ENCODE measurements at regions not wholly inside any gene's neighbourhood (a gene's known extent, or its start where the extent isn't known, plus 50 kb on each side); places are given as distances from the start of the nearest gene placed in this dataset.

DNA sequence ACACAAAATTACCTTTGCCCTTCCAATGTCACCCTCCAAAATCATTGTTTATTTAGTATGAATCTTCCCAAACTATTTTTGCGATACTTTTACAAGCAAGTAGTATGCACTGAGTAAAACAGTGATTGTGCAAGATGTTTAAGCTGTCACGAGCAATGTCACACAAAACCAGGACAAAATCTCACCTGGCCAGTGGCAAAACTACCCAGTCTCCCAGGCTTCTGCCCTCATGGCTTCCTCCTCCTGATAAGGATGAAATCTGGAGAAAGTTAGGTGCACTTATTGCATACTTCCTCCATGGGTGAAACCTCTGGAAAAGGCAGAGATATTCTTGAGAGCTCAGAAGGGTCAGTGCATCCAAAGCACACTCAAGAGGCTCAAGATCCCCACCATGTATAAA lies 500.8 kb downstream of the IRS2 start:
- no peaks in the 10 kb centered on the region for H3K9me3 ChIP-seq
- TF ChIP-seq, protein P1, sequence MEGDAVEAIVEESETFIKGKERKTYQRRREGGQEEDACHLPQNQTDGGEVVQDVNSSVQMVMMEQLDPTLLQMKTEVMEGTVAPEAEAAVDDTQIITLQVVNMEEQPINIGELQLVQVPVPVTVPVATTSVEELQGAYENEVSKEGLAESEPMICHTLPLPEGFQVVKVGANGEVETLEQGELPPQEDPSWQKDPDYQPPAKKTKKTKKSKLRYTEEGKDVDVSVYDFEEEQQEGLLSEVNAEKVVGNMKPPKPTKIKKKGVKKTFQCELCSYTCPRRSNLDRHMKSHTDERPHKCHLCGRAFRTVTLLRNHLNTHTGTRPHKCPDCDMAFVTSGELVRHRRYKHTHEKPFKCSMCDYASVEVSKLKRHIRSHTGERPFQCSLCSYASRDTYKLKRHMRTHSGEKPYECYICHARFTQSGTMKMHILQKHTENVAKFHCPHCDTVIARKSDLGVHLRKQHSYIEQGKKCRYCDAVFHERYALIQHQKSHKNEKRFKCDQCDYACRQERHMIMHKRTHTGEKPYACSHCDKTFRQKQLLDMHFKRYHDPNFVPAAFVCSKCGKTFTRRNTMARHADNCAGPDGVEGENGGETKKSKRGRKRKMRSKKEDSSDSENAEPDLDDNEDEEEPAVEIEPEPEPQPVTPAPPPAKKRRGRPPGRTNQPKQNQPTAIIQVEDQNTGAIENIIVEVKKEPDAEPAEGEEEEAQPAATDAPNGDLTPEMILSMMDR (IDR thresholded peaks at IDR 0.05): no peak
- H3K36me3 ChIP-seq: no peaks in the 10 kb centered on the region
- H3K4me1 ChIP-seq: no peaks in the 10 kb centered on the region
- H3K9ac ChIP-seq (ENCODE audit: low read depth in 2 of 2, low read length in 2 of 2): no peak overlapping the region
- H3K4me3 ChIP-seq: no peak overlapping the region
- no peak for DNase-seq
- no peaks in the 10 kb centered on the region for H3K27me3 ChIP-seq
- intact Hi-C loops (cut with DNase I): no loop called here
- no peak overlapping the region for H3K27ac ChIP-seq

DNA sequence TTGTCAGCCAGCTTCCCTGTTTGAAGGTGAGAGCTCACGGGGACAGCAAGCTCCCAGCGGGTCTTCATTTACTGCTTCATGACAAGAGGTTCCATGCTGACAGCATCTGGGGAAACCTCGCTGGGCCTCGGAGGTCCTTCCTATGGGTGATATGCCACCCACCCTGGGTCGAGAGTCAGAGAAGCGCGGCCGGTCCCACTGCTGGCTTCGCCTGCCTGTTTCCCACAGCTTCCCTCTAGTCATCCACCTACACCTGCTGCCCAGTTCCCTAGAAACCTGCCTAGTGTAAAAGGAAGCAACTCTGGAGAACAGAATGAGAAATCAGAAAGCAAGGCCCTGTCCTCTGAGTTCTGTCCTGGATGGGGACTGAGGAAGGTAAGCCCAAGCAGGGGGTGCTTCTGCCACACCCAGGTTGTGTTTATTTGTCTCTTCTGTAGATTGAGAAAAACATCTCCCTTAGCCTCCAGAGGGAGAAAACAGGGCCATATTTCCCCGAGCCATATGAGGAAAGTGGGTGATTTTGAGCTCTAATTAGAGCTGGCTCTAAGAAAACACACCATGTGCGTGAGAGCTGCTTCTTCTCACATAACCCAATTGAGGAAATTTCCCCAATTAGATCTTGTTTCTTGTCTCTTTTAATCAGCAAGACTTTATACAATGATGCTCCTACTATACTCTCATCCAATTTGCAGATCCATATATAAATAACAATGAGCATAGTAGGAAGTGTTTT lies 504.3 kb downstream of the IRS2 start:
- Histone ChIP-seq H3K9me3 (no peaks in the 10 kb centered on the region), H3K4me1 (no peaks in the 10 kb centered on the region), H3K36me3 (no peaks in the 10 kb centered on the region), H3K27me3 (no peaks in the 10 kb centered on the region), H3K27ac (no peak overlapping the region), H3K4me3 (no peak overlapping the region), H3K9ac (ENCODE audit: low read depth in 2 of 2, low read length in 2 of 2) (no peak overlapping the region)
- TF ChIP-seq, protein P1 (IDR thresholded peaks at IDR 0.05): no peak
- DNase-seq: no peak
- intact Hi-C loops (cut with DNase I): no loop called here

DNA sequence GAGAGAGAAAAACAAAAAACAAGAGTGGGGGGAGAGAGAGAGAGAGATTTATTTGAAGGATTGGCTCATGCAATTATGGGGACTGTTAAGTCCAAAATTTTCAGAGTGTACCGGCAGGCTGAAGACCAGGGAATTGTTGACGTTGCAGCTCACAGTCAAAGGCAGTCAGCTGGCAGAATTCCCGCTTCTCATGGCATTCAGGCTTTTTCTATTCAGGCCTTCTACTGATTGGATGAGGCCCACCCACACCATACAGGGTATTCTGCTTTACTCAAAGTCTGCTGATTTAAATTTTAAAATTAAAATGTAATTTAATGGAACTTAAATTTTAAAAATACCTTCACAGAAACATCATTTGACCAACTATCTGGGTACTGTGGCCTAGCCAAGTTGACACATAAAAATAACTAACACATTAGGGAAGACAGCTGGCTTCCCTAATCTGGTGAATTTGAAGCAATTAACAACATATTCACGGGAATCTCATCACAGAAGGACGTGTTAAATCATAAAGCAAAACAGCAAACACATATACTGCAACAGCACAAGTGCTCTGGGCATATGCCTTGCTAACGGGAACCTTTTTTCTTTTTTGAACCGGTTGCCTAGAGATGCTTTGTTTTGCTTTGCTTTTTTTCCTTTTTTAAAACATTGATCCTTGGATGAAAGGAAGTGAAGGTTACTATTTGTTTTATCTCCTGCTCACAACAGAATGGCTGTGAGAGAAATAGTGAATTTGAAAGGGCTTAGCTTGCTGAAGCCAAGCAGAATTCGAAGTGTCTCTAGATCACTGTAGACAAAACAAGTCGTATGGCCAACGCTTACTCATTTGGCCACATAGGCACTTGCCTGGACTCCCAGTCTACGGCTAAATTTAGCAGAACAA lies 505.1 kb downstream of the IRS2 start:
- TF ChIP-seq, protein P1 (IDR thresholded peaks at IDR 0.05): no peak
- Histone ChIP-seq H3K4me1 (no peaks in the 10 kb centered on the region), H3K27ac (no peak overlapping the region), H3K9me3 (no peaks in the 10 kb centered on the region), H3K4me3 (no peak overlapping the region), H3K36me3 (no peaks in the 10 kb centered on the region), H3K9ac (ENCODE audit: low read depth in 2 of 2, low read length in 2 of 2) (no peak overlapping the region), H3K27me3 (no peaks in the 10 kb centered on the region)
- DNase-seq: no peak
- intact Hi-C loops (cut with DNase I): no loop called here

DNA sequence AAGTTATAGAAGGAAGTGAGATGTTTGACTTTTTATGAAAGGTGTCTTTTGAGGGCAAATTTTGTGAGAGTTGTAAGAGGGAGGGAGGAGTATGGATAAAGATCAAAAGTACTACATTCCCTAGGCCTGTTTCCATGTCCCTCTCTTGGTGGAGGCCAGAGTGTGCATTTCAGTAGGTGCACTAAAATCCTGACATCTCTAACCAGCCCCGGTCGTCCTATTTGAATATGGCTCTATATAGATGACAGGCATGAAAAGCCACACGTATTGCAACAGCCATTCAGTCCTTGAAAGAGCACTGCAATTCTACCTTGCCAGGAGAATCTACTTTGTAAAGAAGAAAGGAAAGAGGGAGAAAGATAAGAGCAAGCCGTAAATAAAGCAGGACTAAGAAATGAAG lies 510.1 kb downstream of the IRS2 start:
- Histone ChIP-seq H3K4me3 (no peak overlapping the region), H3K9ac (ENCODE audit: low read depth in 2 of 2, low read length in 2 of 2) (no peak overlapping the region), H3K27me3 (no peaks in the 10 kb centered on the region), H3K27ac (no peak overlapping the region), H3K4me1 (no peaks in the 10 kb centered on the region), H3K36me3 (no peaks in the 10 kb centered on the region), H3K9me3 (no peaks in the 10 kb centered on the region)
- TF ChIP-seq, protein P1 (IDR thresholded peaks at IDR 0.05): no peak
- no peak for DNase-seq
- intact Hi-C loops (cut with DNase I): no loop called here

GRCh38 chr13:109275852-109276251 lies 510.5 kb downstream of the IRS2 start:
- DNase-seq: no peak
- H3K9ac ChIP-seq (ENCODE audit: low read depth in 2 of 2, low read length in 2 of 2): no peak overlapping the region
- intact Hi-C loops (cut with DNase I): no loop called here
- H3K27ac ChIP-seq: no peak overlapping the region
- no peaks in the 10 kb centered on the region for H3K36me3 ChIP-seq
- H3K9me3 ChIP-seq: no peaks in the 10 kb centered on the region
- H3K4me1 ChIP-seq: no peaks in the 10 kb centered on the region
- no peak overlapping the region for H3K4me3 ChIP-seq
- no peaks in the 10 kb centered on the region for H3K27me3 ChIP-seq
- TF ChIP-seq, protein P1 (IDR thresholded peaks at IDR 0.05): peak; percentile 18
